WTC11 (cell line): ENCODE measurements at regions not wholly inside any gene's neighbourhood (a gene's known extent, or its start where the extent isn't known, plus 50 kb on each side); places are given as distances from the start of the nearest gene placed in this dataset.

Experiments
- ATAC-seq: fragments of 200-7000 bp; cut with Tn5 transposase; 2 replicates; pipeline ENCODE4 v1.10.0; 2021; ENCODE audit warnings: mild to moderate bottlenecking, moderate library complexity
- CTCF ChIA-PET: fragments of 300-600 bp; sonication (Branson Sonifier 250); formaldehyde crosslinking; loops from one replicate; lab custom pipeline; 2021; ENCODE audit warnings: antibody characterized with exemption; lab: Charles Lee
- POLR2A ChIA-PET: fragments of 350-600 bp; sonication (Branson Sonifier 250); formaldehyde crosslinking; loops from one replicate; lab custom pipeline; 2021; ENCODE audit warnings: antibody characterized with exemption; lab: Charles Lee
- DNase-seq: peaks from one replicate; pipeline ENCODE4 v3.0.0; 2021; ENCODE audit warnings: low spot score
- H3K27ac Mint-ChIP-seq: 2 replicates; pipeline ENCODE4 v1.8.0; 2021; ENCODE audit warnings: mixed read lengths
- H3K27me3 Mint-ChIP-seq: 2 replicates; pipeline ENCODE4 v1.8.0; 2021; ENCODE audit warnings: low read depth, mild to moderate bottlenecking, moderate library complexity, mixed read lengths
- H3K36me3 Mint-ChIP-seq: 2 replicates; pipeline ENCODE4 v1.8.0; 2021; ENCODE audit warnings: mixed read lengths
- H3K4me1 Mint-ChIP-seq: 2 replicates; pipeline ENCODE4 v1.8.0; 2022; ENCODE audit warnings: mixed read lengths
- H3K4me3 Mint-ChIP-seq: 2 replicates; pipeline ENCODE4 v1.8.0; 2021; ENCODE audit warnings: mild to moderate bottlenecking, moderate library complexity, mixed read lengths
- H3K9me3 Mint-ChIP-seq: 2 replicates; pipeline ENCODE4 v1.8.0; 2021; ENCODE audit warnings: mixed read lengths
- CBFB ChIP-seq: sonication (generic); formaldehyde crosslinking; IDR thresholded peaks from 2 replicates; pipeline ENCODE4 v1.8.1; 2022; ENCODE audit warnings: mild to moderate bottlenecking, low read depth, missing genetic modification reagents
- CREB1 ChIP-seq: sonication (generic); formaldehyde crosslinking; IDR thresholded peaks from 2 replicates; pipeline ENCODE4 v1.8.0; 2023; ENCODE audit warnings: mild to moderate bottlenecking, missing genetic modification reagents
- EMX1 ChIP-seq: fragments of 250-450 bp; sonication (Bioruptor Pico); IDR thresholded peaks from 2 replicates; pipeline ENCODE4 v1.8.0; 2021; ENCODE audit warnings: mild to moderate bottlenecking
- FOXP4 ChIP-seq: sonication (generic); formaldehyde crosslinking; IDR thresholded peaks from 2 replicates; pipeline ENCODE4 v1.8.0; 2022; ENCODE audit warnings: mild to moderate bottlenecking, missing genetic modification reagents
- GABPB1 ChIP-seq: sonication (generic); formaldehyde crosslinking; IDR thresholded peaks from 2 replicates; pipeline ENCODE4 v1.8.1; 2023; ENCODE audit warnings: mild to moderate bottlenecking, missing genetic modification reagents
- GRHL2 ChIP-seq: fragments of 250-450 bp; sonication (Bioruptor Pico); IDR thresholded peaks from 2 replicates; pipeline ENCODE4 v1.8.0; 2022; ENCODE audit warnings: mild to moderate bottlenecking, moderate library complexity; ENCODE audit not compliant: insufficient replicate concordance, severe bottlenecking
- HMGXB4 ChIP-seq: sonication (generic); formaldehyde crosslinking; IDR thresholded peaks from 2 replicates; pipeline ENCODE4 v1.8.1; 2023; ENCODE audit warnings: mild to moderate bottlenecking, moderate library complexity, missing genetic modification reagents
- IRF2 ChIP-seq: sonication (generic); formaldehyde crosslinking; IDR thresholded peaks from 2 replicates; pipeline ENCODE4 v1.8.0; 2022; ENCODE audit warnings: low read depth, missing genetic modification reagents, borderline replicate concordance
- JAZF1 ChIP-seq: fragments of 250-450 bp; sonication (Bioruptor Pico); IDR thresholded peaks from 2 replicates; pipeline ENCODE4 v1.9.0; 2021; ENCODE audit warnings: moderate library complexity, mild to moderate bottlenecking, inconsistent platforms
- NFATC4 ChIP-seq: fragments of 250-450 bp; sonication (Bioruptor Pico); IDR thresholded peaks from 2 replicates; pipeline ENCODE4 v1.9.0; 2021; ENCODE audit warnings: mild to moderate bottlenecking
- PRRX2 ChIP-seq: fragments of 250-450 bp; sonication (Bioruptor Pico); IDR thresholded peaks from 2 replicates; pipeline ENCODE4 v1.8.0; 2021; ENCODE audit warnings: mild to moderate bottlenecking
- SP1 ChIP-seq: sonication (generic); formaldehyde crosslinking; conservative IDR thresholded peaks from 2 replicates; pipeline ENCODE4 v1.8.1; 2022; ENCODE audit warnings: missing genetic modification reagents
- TP53 ChIP-seq: sonication (generic); formaldehyde crosslinking; IDR thresholded peaks from 2 replicates; pipeline ENCODE4 v1.8.1; 2023; ENCODE audit warnings: mild to moderate bottlenecking, missing genetic modification reagents
- ZNF219 ChIP-seq: sonication (generic); formaldehyde crosslinking; IDR thresholded peaks from 2 replicates; pipeline ENCODE4 v1.8.0; 2023; ENCODE audit warnings: missing genetic modification reagents, mild to moderate bottlenecking, borderline replicate concordance
- ZNF232 ChIP-seq: sonication (generic); formaldehyde crosslinking; IDR thresholded peaks from 2 replicates; pipeline ENCODE4 v1.8.0; 2022; ENCODE audit warnings: mild to moderate bottlenecking, missing genetic modification reagents
- ZNF281 ChIP-seq: sonication (generic); formaldehyde crosslinking; IDR thresholded peaks from 2 replicates; pipeline ENCODE4 v1.8.0; 2023; ENCODE audit warnings: mild to moderate bottlenecking, missing genetic modification reagents
- ZNF423 ChIP-seq: fragments of 250-450 bp; sonication (Bioruptor Pico); IDR thresholded peaks from 2 replicates; pipeline ENCODE4 v2.1.2; 2022; ENCODE audit warnings: mild to moderate bottlenecking, moderate library complexity
- ZNF671 ChIP-seq: fragments of 250-450 bp; sonication (Bioruptor Pico); IDR thresholded peaks from 2 replicates; pipeline ENCODE4 v1.8.0; 2021; ENCODE audit warnings: mild to moderate bottlenecking
- ZSCAN18 ChIP-seq: fragments of 250-450 bp; sonication (Bioruptor Pico); IDR thresholded peaks from 2 replicates; pipeline ENCODE4 v2.1.2; 2022; ENCODE audit warnings: mild to moderate bottlenecking, moderate library complexity

- CTCF ChIA-PET: interaction anchor here (0.6 to 1.2 kb wide), 2 partner anchors 59 to 64 kb away, joined by 3 read pairs; no protein-coding TSS in a partner anchor
- no peak for ATAC-seq
Observed at GRCh38 chr9:135418161-135418560, 61.4 kb upstream of the PPP1R26 start.

GRCh38 chr9:135419106-135419505 is 60.5 kb upstream of the PPP1R26 start:
- Mint-ChIP-seq H3K4me1 (peaks cover 21% of the 10 kb centered on the region), H3K4me3 (no peak overlapping the region), H3K9me3 (peaks cover 7% of the 10 kb centered on the region)
- ChIA-PET CTCF (no interaction called here), POLR2A (interaction anchor here (0.6 kb wide), 1 partner anchor 9 kb away, joined by 3 read pairs; no protein-coding TSS in a partner anchor)
- TF ChIP-seq ZNF281 (CRISPR knock-in tag) (no peak), NFATC4 (CRISPR knock-in tag) (no peak), SP1 (CRISPR knock-in tag) (no peak), CBFB (CRISPR knock-in tag) (no peak), CREB1 (CRISPR knock-in tag) (no peak), ZSCAN18 (CRISPR knock-in tag) (no peak)
- TF ChIP-seq, all 79 proteins: peak for 0
- Mint-ChIP-seq H3K27me3 (peaks cover 8% of the 10 kb centered on the region; the same call in 1 of the 2 replicates), H3K27ac (no peak overlapping the region), H3K36me3 (peaks cover 6% of the 10 kb centered on the region; the same call in 1 of the 2 replicates)
- no peak for ATAC-seq
- no peak for DNase-seq

More at GRCh38 chr9:135418161-135418560, 61.4 kb upstream of the PPP1R26 start:
- Mint-ChIP-seq H3K27ac (no peak overlapping the region), H3K36me3 (no peaks in the 10 kb centered on the region), H3K4me1 (peaks cover 21% of the 10 kb centered on the region), H3K4me3 (no peak overlapping the region), H3K9me3 (no peaks in the 10 kb centered on the region), H3K27me3 (peaks cover 8% of the 10 kb centered on the region; the same call in 1 of the 2 replicates)
- POLR2A ChIA-PET: no interaction called here
- TF ChIP-seq ZNF423 (CRISPR knock-in tag): no peak
- TF ChIP-seq ZNF219: no peak
- no peak for DNase-seq

- ChIA-PET CTCF (no interaction called here), POLR2A (no interaction called here)
- Mint-ChIP-seq H3K4me3 (no peak overlapping the region), H3K9me3 (peaks cover 22% of the 10 kb centered on the region), H3K27me3 (peaks cover 8% of the 10 kb centered on the region; the same call in 1 of the 2 replicates), H3K4me1 (peaks cover 16% of the 10 kb centered on the region), H3K36me3 (peaks cover 12% of the 10 kb centered on the region), H3K27ac (no peak overlapping the region)
- ATAC-seq: no peak
- no peak for DNase-seq
- TF ChIP-seq ZNF671 (CRISPR knock-in tag) (no peak), JAZF1 (CRISPR knock-in tag) (no peak), EMX1 (no peak), GRHL2 (no peak), IRF2 (no peak), CBFB (CRISPR knock-in tag) (no peak), TP53 (CRISPR knock-in tag) (no peak), ZNF232 (CRISPR knock-in tag) (no peak), HMGXB4 (no peak), GABPB1 (CRISPR knock-in tag) (no peak), FOXP4 (CRISPR knock-in tag) (no peak), SP1 (CRISPR knock-in tag) (no peak), PRRX2 (no peak), ZNF423 (CRISPR knock-in tag) (no peak)
Observed at GRCh38 chr9:135422341-135422944, 57.1 kb upstream of the PPP1R26 start.
